ENCODE measurements at regions not wholly inside any gene's neighbourhood (a gene's known extent, or its start where the extent isn't known, plus 50 kb on each side); places are given as distances from the start of the nearest gene placed in this dataset.

DNA sequence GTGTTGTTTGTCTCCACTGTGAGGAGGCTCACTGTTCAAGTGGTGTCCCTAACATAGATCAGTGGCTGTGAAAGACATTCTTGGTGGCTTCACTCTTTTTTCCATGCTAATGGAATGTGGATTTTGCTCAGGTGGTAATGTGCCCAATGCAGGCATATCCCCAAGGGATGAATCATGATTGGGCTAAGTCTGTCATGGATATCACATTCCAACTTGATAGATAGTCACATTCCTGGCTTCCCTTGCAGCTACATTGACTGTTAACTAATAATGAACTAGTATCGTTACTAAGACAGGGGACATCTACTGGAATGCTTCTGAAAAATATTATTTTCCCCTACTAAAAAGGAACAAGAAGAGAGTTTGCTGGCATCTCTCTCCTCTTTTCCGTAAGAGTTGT is 86.3 kb upstream of the SOD1 start:
- Histone ChIP-seq H3K36me3 (replicated peaks; ENCODE audit: insufficient read depth, low read depth) (no peaks in the 10 kb centered on the region), H3K4me1 (ENCODE audit: insufficient read depth) (no peaks in the 10 kb centered on the region), H3K79me2 (no peaks in the 10 kb centered on the region), H3K27ac (no peak overlapping the region), H3K9me2 (replicated peaks; ENCODE audit: insufficient read depth) (no peaks in the 10 kb centered on the region), H3K9me3 (ENCODE audit: low read depth) (no peaks in the 10 kb centered on the region), H3K27me3 (no peaks in the 10 kb centered on the region), H4K20me1 (ENCODE audit: insufficient read depth, poor library complexity, severe bottlenecking) (no peaks in the 10 kb centered on the region), H2AFZ (no peak overlapping the region), H3K4me2 (no peak overlapping the region), H3K4me3 (no peak overlapping the region)
- 92% methylated on average over 2 of the region's 2 CpGs for WGBS (ENCODE audit: low lambda C conversion rate, missing lambda C conversion rate)
- no peak for DNase-seq (ENCODE audit: low spot score)
- TF ChIP-seq EZH2 (IDR thresholded peaks at IDR 0.05; ENCODE audit: borderline replicate concordance) (no peak), CTCF (IDR thresholded peaks at IDR 0.05; ENCODE audit: poor library complexity) (no peak), EZH2phosphoT487 (IDR thresholded peaks at IDR 0.05; ENCODE audit: low read depth, severe bottlenecking, unreplicated experiment) (no peak)

DNA sequence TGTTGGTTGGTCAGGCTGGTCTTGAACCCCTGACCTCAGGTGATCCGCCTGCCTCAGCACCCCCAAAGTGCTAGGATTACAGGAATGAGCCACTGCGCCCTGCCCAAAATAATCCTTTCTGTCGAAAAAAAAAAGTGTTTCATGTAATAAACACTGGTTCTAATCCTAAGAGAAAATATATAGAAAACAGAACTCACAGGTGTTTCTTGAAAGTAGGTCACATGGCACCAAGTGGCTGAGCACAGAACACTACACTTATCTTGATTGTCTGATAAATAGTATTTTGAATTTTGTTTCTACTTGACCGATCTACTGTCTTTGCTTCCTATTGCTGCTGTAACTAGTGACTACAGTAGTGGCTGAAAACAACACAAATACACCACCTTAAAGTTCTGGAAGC is 87.6 kb upstream of the SOD1 start:
- no peaks in the 10 kb centered on the region for H4K20me1 ChIP-seq (ENCODE audit: insufficient read depth, poor library complexity, severe bottlenecking)
- H3K4me2 ChIP-seq = no peak overlapping the region
- H3K36me3 ChIP-seq (replicated peaks; ENCODE audit: insufficient read depth, low read depth) = no peaks in the 10 kb centered on the region
- H3K9me3 ChIP-seq (ENCODE audit: low read depth) = no peaks in the 10 kb centered on the region
- H2AFZ ChIP-seq = no peak overlapping the region
- 97% methylated on average over 4 of the region's 4 CpGs for WGBS (ENCODE audit: low lambda C conversion rate, missing lambda C conversion rate)
- TF ChIP-seq EZH2 (IDR thresholded peaks at IDR 0.05; ENCODE audit: borderline replicate concordance) = no peak
- TF ChIP-seq EZH2phosphoT487 (IDR thresholded peaks at IDR 0.05; ENCODE audit: low read depth, severe bottlenecking, unreplicated experiment) = no peak
- no peak for TF ChIP-seq CTCF (IDR thresholded peaks at IDR 0.05; ENCODE audit: poor library complexity)
- H3K9me2 ChIP-seq (replicated peaks; ENCODE audit: insufficient read depth) = no peaks in the 10 kb centered on the region
- no peaks in the 10 kb centered on the region for H3K27me3 ChIP-seq
- H3K79me2 ChIP-seq = no peaks in the 10 kb centered on the region
- DNase-seq (ENCODE audit: low spot score) = no peak
- no peak overlapping the region for H3K27ac ChIP-seq
- no peak overlapping the region for H3K4me3 ChIP-seq
- H3K4me1 ChIP-seq (ENCODE audit: insufficient read depth) = no peaks in the 10 kb centered on the region

DNA sequence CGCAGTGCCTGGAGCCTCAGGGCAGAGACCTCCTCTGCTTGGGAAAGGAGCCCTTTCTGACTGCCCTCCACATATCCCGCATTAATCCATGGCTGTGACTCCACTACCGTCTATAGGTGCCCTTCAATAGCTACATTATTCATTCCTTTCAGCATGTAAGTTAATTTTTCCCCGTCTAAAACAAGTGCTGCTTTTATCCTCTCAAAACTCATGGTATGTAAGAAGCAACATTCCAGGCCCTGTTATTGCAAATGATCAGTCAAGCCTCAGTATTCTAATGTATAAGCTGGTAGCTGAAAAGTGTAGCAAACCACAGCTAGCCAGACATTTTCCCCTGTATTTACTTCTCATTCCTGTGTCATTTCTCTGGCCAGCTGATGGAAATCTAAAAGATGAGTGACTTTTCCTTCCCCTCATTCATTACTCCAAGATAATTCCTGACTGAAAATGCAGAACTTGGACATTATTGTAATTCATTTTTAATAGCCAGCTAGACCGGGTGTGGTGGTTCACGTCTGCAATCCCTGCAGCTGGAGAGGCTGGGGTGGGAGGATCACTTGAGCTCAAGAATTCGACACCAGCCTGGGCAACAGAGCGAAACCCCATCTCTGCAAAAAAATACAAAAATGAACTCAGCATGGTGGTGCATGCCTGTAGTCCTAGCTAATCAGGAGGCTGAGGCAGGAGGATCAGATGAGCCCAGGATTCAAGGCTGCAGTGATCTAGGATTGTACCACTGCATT is 88.5 kb upstream of the SOD1 start:
- Histone ChIP-seq H3K27me3 (no peaks in the 10 kb centered on the region), H3K79me2 (no peaks in the 10 kb centered on the region), H3K4me2 (no peak overlapping the region), H2AFZ (no peak overlapping the region), H3K9me3 (ENCODE audit: low read depth) (no peaks in the 10 kb centered on the region), H3K9me2 (replicated peaks; ENCODE audit: insufficient read depth) (no peaks in the 10 kb centered on the region), H4K20me1 (ENCODE audit: insufficient read depth, poor library complexity, severe bottlenecking) (no peaks in the 10 kb centered on the region), H3K27ac (no peak overlapping the region), H3K36me3 (replicated peaks; ENCODE audit: insufficient read depth, low read depth) (no peaks in the 10 kb centered on the region), H3K4me3 (no peak overlapping the region), H3K4me1 (ENCODE audit: insufficient read depth) (no peaks in the 10 kb centered on the region)
- 78% methylated on average over 8 of the region's 8 CpGs for WGBS (ENCODE audit: low lambda C conversion rate, missing lambda C conversion rate)
- TF ChIP-seq EZH2phosphoT487 (IDR thresholded peaks at IDR 0.05; ENCODE audit: low read depth, severe bottlenecking, unreplicated experiment) (no peak), CTCF (IDR thresholded peaks at IDR 0.05; ENCODE audit: poor library complexity) (no peak), EZH2 (IDR thresholded peaks at IDR 0.05; ENCODE audit: borderline replicate concordance) (no peak)
- no peak for DNase-seq (ENCODE audit: low spot score)

Measured in hepatocyte (in vitro differentiated cells).